CD8-positive, alpha-beta memory T cell (primary cell): ENCODE measurements at regions not wholly inside any gene's neighbourhood (a gene's known extent, or its start where the extent isn't known, plus 50 kb on each side); places are given as distances from the start of the nearest gene placed in this dataset.

ENCODE experiments used
- CTCF ChIA-PET: fragments of 350-600 bp; sonication (Branson Sonifier 250); formaldehyde crosslinking; loops from one replicate; lab custom pipeline; 2021; ENCODE audit warnings: antibody characterized with exemption; lab: Charles Lee
- POLR2A ChIA-PET: fragments of 350-600 bp; sonication (Branson Sonifier 250); formaldehyde crosslinking; loops from one replicate; lab custom pipeline; 2021; ENCODE audit warnings: antibody characterized with exemption; lab: Charles Lee
- DNase-seq, 5 donors: peaks; one replicate each; pipeline versions ENCODE4 v3.0.0 to v3.0.0-alpha.2; 2020 to 2022; ENCODE audit warnings: mixed read lengths in 1 of 5
- H3K27ac ChIP-seq: one replicate; pipeline ENCODE4 v1.7.0; 2013; ENCODE audit warnings: low read depth, mild to moderate bottlenecking, low read length, moderate library complexity
- H3K27me3 ChIP-seq: 2 replicates; pipeline ENCODE4 v1.7.0; 2013; ENCODE audit warnings: low read length, mild to moderate bottlenecking; ENCODE audit not compliant: insufficient read depth, poor library complexity, severe bottlenecking
- H3K36me3 ChIP-seq: 2 replicates; pipeline ENCODE4 v1.7.0; 2013; ENCODE audit warnings: mild to moderate bottlenecking, low read length, moderate library complexity; ENCODE audit not compliant: insufficient read depth
- H3K4me1 ChIP-seq: 2 replicates; pipeline ENCODE4 v1.7.0; 2013; ENCODE audit warnings: mild to moderate bottlenecking, low read length, moderate library complexity; ENCODE audit not compliant: insufficient read depth
- H3K4me3 ChIP-seq: 2 replicates; pipeline ENCODE4 v1.7.0; 2013; ENCODE audit warnings: mild to moderate bottlenecking, low read length
- H3K9me3 ChIP-seq: 2 replicates; pipeline ENCODE4 v1.7.0; 2013; ENCODE audit warnings: mild to moderate bottlenecking, low read length
- H3K27ac Mint-ChIP-seq, 8 donors: one replicate each; pipeline ENCODE4 v1.8.0; 2020 to 2021; ENCODE audit warnings: mixed read lengths in 8 of 8, mild to moderate bottlenecking in 6 of 8, inconsistent platforms in 3 of 8, moderate library complexity in 3 of 8
- H3K27me3 Mint-ChIP-seq, 2 donors: one replicate each; pipeline ENCODE4 v1.8.0; 2020 to 2021; ENCODE audit warnings: mixed read lengths in 2 of 2, mild to moderate bottlenecking in 1 of 2, moderate library complexity in 1 of 2
- H3K36me3 Mint-ChIP-seq, 3 donors: one replicate each; pipeline ENCODE4 v1.8.0; 2020 to 2021; ENCODE audit warnings: mixed read lengths in 3 of 3, inconsistent platforms in 1 of 3, mild to moderate bottlenecking in 1 of 3
- H3K4me1 Mint-ChIP-seq, 3 donors: one replicate each; pipeline ENCODE4 v1.8.0; 2020 to 2021; ENCODE audit warnings: mixed read lengths in 3 of 3, inconsistent platforms in 1 of 3, mild to moderate bottlenecking in 1 of 3
- H3K4me3 Mint-ChIP-seq, 7 donors: one replicate each; pipeline ENCODE4 v1.8.0; 2020 to 2021; ENCODE audit warnings: mixed read lengths in 7 of 7, mild to moderate bottlenecking in 6 of 7, moderate library complexity in 4 of 7, inconsistent platforms in 2 of 7
- H3K9me3 Mint-ChIP-seq, 5 donors: one replicate each; pipeline ENCODE4 v1.8.0; 2020 to 2022; ENCODE audit warnings: mixed read lengths in 5 of 5, mild to moderate bottlenecking in 3 of 5, moderate library complexity in 2 of 5, inconsistent platforms in 1 of 5

DNA sequence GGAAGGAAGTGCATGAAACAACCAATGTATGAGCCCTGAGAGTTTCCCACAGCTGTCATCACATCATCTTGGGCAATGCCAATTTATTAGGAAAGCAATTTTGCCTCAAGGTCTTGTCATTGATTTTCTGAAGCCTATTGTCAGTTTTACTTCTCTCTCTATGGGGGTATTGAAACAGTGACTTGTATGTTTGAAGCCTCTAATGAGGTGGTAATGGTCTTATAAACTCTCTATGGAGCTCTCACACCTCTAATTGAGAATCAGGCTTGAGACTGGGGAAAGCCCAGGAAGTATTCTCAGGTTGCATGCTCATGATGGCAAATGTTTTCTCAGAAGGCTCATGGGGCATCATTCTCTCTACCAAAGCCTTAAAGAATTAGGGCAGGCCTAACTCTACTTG lies 308.2 kb upstream of the EMCN start:
- Mint-ChIP-seq H3K27ac (no peak overlapping the region), H3K4me1 (no peaks in the 10 kb centered on the region), H3K4me3 (no peak overlapping the region), H3K9me3 (peaks cover 2 to 7% (median 5%) of the 10 kb centered on the region in 5 donors), H3K36me3 (peaks cover 0 to 16% (median 0%) of the 10 kb centered on the region in 3 donors), H3K27me3 (peaks cover 0 to 4% of the 10 kb centered on the region in 2 donors)
- H3K36me3 ChIP-seq, result no peaks in the 10 kb centered on the region
- H3K27me3 ChIP-seq, result no peaks in the 10 kb centered on the region
- no peaks in the 10 kb centered on the region for H3K9me3 ChIP-seq
- DNase-seq, result no peak
- ChIA-PET POLR2A (no interaction called here), CTCF (no interaction called here)
- H3K4me1 ChIP-seq, result no peaks in the 10 kb centered on the region
- H3K4me3 ChIP-seq, result no peak overlapping the region
- H3K27ac ChIP-seq, result no peak overlapping the region

DNA sequence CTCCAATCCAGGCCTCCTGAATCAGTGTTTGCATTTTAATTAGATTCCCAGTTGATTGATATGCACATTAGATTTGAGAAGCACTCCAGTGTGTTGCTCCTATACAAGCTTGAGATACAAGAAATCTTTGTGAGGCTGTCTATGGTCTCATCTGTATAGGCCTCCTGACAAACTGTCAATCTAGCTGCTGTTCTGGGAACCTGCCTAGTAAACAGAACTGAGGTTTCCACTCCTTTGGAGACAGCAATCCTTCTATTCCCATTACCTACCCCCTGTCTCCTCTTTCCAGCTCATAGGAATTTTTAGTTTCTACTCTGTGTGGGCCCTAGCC lies 306.1 kb upstream of the EMCN start:
- no peak for DNase-seq
- Mint-ChIP-seq H3K4me3 (no peak overlapping the region), H3K27ac (no peak overlapping the region), H3K9me3 (peaks cover 2 to 7% (median 5%) of the 10 kb centered on the region in 5 donors), H3K4me1 (no peaks in the 10 kb centered on the region), H3K36me3 (peaks cover 0 to 7% (median 0%) of the 10 kb centered on the region in 3 donors), H3K27me3 (peaks cover 0 to 4% of the 10 kb centered on the region in 2 donors)
- no peaks in the 10 kb centered on the region for H3K27me3 ChIP-seq
- no peak overlapping the region for H3K4me3 ChIP-seq
- CTCF ChIA-PET, result no interaction called here
- POLR2A ChIA-PET, result no interaction called here
- H3K36me3 ChIP-seq, result no peaks in the 10 kb centered on the region
- no peak overlapping the region for H3K27ac ChIP-seq
- no peaks in the 10 kb centered on the region for H3K4me1 ChIP-seq
- H3K9me3 ChIP-seq, result no peaks in the 10 kb centered on the region

DNA sequence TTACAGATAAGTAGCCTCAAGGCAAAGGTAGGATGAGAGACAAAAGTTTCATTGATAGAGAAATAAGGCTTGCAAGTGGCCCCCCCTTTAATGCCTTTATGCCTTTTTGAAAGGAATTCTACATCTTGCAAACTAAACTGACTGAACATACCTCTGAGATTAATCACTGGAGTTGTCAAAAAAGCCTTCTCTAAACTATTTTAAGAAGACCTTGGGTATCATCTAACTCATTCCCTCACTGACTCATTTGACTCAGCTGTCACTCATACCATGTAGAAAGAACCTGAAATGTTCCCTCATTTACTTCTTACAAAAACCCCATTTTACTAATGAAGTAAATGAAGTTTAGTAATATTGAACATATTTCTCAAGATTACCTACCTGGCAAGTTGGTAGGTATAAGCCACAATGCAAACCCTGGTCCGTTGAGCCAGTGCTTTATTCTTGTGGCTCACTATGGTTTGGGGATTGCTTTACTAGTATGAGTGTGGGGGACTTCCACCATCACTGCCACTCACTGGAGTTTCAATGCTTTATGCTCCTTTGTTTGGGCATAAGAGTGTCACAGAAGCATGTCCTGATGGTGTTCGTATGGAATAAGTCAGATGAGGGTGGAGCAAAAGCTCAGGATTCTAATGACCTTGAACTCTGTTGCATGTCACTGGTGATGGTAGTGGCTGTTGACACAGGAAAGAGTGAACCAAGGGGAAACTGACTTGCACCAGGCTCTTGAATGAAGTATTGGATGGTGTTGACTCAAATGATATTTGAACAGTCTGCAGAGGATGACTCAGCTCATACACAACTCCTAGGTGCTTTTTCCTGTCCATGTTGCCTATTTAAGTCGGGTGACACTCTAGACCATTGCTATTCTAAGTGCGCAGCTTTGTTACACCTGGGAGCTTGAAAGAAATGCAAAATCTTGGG lies 305.5 kb upstream of the EMCN start:
- no peak for DNase-seq
- Mint-ChIP-seq H3K4me3 (no peak overlapping the region), H3K27ac (no peak overlapping the region), H3K4me1 (no peaks in the 10 kb centered on the region), H3K9me3 (peaks cover under 1 to 1% (median under 1%) of the 10 kb centered on the region in 5 donors), H3K27me3 (peaks cover 0 to 4% of the 10 kb centered on the region in 2 donors), H3K36me3 (peaks cover 0 to under 1% (median 0%) of the 10 kb centered on the region in 3 donors)
- Histone ChIP-seq H3K9me3 (no peaks in the 10 kb centered on the region), H3K27me3 (no peaks in the 10 kb centered on the region), H3K27ac (no peak overlapping the region), H3K36me3 (no peaks in the 10 kb centered on the region), H3K4me3 (no peak overlapping the region), H3K4me1 (no peaks in the 10 kb centered on the region)
- ChIA-PET CTCF (no interaction called here), POLR2A (no interaction called here)

- Mint-ChIP-seq H3K36me3 (peaks cover 0 to 2% (median 0%) of the 10 kb centered on the region in 3 donors), H3K4me1 (no peaks in the 10 kb centered on the region), H3K27me3 (peaks cover 0 to 4% of the 10 kb centered on the region in 2 donors), H3K9me3 (no peaks in the 10 kb centered on the region), H3K27ac (no peak overlapping the region), H3K4me3 (no peak overlapping the region)
- CTCF ChIA-PET, result no interaction called here
- Histone ChIP-seq H3K4me3 (no peak overlapping the region), H3K27ac (no peak overlapping the region), H3K4me1 (no peaks in the 10 kb centered on the region), H3K36me3 (no peaks in the 10 kb centered on the region), H3K27me3 (no peaks in the 10 kb centered on the region), H3K9me3 (no peaks in the 10 kb centered on the region)
- no peak for DNase-seq
- POLR2A ChIA-PET, result no interaction called here
These were observed 302.4 kb upstream of the EMCN start for GRCh38 chr4:100820249-100820648.

- DNase-seq, result no peak
- no peaks in the 10 kb centered on the region for H3K9me3 Mint-ChIP-seq
These were observed 301.7 kb upstream of the EMCN start for GRCh38 chr4:100819505-100819904.

DNA sequence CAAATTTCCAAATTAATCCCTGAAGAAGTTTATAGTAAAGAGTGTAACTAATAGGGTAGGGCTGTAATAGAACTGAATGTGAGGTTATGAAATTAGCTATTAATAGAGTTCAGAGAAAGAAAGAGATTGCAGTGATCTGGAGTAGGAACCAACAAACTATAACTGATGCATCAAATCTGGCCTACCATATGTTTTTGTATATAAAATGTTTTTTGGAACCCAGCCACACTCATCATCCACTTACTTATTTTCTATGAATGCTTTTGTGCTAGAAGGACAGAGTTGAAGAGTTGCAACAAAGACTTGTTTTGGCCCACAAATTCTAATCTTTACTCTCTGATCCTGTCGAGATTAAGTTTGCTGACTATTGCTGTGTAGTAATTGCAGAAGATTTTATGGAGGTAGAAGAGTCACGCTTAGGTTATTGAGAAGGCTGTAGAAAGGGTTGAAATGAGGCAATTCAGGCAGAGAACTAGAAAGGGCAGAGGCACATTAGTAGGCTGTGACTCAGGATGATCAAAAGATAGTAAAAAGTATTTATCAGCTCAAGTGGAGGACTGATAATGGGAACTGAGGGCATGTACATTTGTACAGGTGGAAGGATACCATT lies 298.7 kb upstream of the EMCN start:
- Histone ChIP-seq H3K9me3 (no peaks in the 10 kb centered on the region), H3K36me3 (no peaks in the 10 kb centered on the region), H3K4me3 (no peak overlapping the region), H3K27ac (no peak overlapping the region), H3K27me3 (no peaks in the 10 kb centered on the region), H3K4me1 (no peaks in the 10 kb centered on the region)
- no peak overlapping the region for H3K27ac Mint-ChIP-seq
- POLR2A ChIA-PET, result no interaction called here
- H3K36me3 Mint-ChIP-seq, result peaks cover 0 to 2% (median 0%) of the 10 kb centered on the region in 3 donors
- H3K9me3 Mint-ChIP-seq, result no peaks in the 10 kb centered on the region
- H3K4me1 Mint-ChIP-seq, result no peaks in the 10 kb centered on the region
- no peaks in the 10 kb centered on the region for H3K27me3 Mint-ChIP-seq
- H3K4me3 Mint-ChIP-seq, result no peak overlapping the region
- CTCF ChIA-PET, result no interaction called here
- DNase-seq, result no peak

More at GRCh38 chr4:100819505-100819904, 301.7 kb upstream of the EMCN start:
- Histone ChIP-seq H3K9me3 (no peaks in the 10 kb centered on the region), H3K4me3 (no peak overlapping the region), H3K36me3 (no peaks in the 10 kb centered on the region), H3K4me1 (no peaks in the 10 kb centered on the region), H3K27ac (no peak overlapping the region), H3K27me3 (no peaks in the 10 kb centered on the region)
- no peaks in the 10 kb centered on the region for H3K4me1 Mint-ChIP-seq
- no peak overlapping the region for H3K4me3 Mint-ChIP-seq
- peaks cover 0 to 4% of the 10 kb centered on the region in 2 donors for H3K27me3 Mint-ChIP-seq
- H3K27ac Mint-ChIP-seq, result no peak overlapping the region
- H3K36me3 Mint-ChIP-seq, result peaks cover 0 to 2% (median 0%) of the 10 kb centered on the region in 3 donors
- POLR2A ChIA-PET, result no interaction called here
- CTCF ChIA-PET, result no interaction called here

- ChIA-PET POLR2A (no interaction called here), CTCF (no interaction called here)
- Histone ChIP-seq H3K9me3 (no peaks in the 10 kb centered on the region), H3K4me1 (no peaks in the 10 kb centered on the region), H3K27me3 (no peaks in the 10 kb centered on the region), H3K4me3 (no peak overlapping the region), H3K36me3 (no peaks in the 10 kb centered on the region), H3K27ac (no peak overlapping the region)
- H3K27ac Mint-ChIP-seq, result no peak overlapping the region
- no peaks in the 10 kb centered on the region for H3K36me3 Mint-ChIP-seq
- DNase-seq, result no peak
- no peaks in the 10 kb centered on the region for H3K9me3 Mint-ChIP-seq
- H3K4me1 Mint-ChIP-seq, result no peaks in the 10 kb centered on the region
- H3K27me3 Mint-ChIP-seq, result no peaks in the 10 kb centered on the region
- H3K4me3 Mint-ChIP-seq, result no peak overlapping the region
These were observed 293.2 kb upstream of the EMCN start for GRCh38 chr4:100811046-100811445.

GRCh38 chr4:100809506-100809905 lies 291.7 kb upstream of the EMCN start:
- Mint-ChIP-seq H3K27ac (no peak overlapping the region), H3K4me3 (no peak overlapping the region), H3K36me3 (no peaks in the 10 kb centered on the region), H3K27me3 (no peaks in the 10 kb centered on the region), H3K9me3 (no peaks in the 10 kb centered on the region), H3K4me1 (no peaks in the 10 kb centered on the region)
- no peaks in the 10 kb centered on the region for H3K36me3 ChIP-seq
- no peaks in the 10 kb centered on the region for H3K4me1 ChIP-seq
- CTCF ChIA-PET, result no interaction called here
- DNase-seq, result no peak
- no peaks in the 10 kb centered on the region for H3K27me3 ChIP-seq
- no peak overlapping the region for H3K4me3 ChIP-seq
- H3K9me3 ChIP-seq, result no peaks in the 10 kb centered on the region
- POLR2A ChIA-PET, result no interaction called here
- H3K27ac ChIP-seq, result no peak overlapping the region
